ENCODE measurements at regions not wholly inside any gene's neighbourhood (a gene's known extent, or its start where the extent isn't known, plus 50 kb on each side); places are given as distances from the start of the nearest gene placed in this dataset.

DNA sequence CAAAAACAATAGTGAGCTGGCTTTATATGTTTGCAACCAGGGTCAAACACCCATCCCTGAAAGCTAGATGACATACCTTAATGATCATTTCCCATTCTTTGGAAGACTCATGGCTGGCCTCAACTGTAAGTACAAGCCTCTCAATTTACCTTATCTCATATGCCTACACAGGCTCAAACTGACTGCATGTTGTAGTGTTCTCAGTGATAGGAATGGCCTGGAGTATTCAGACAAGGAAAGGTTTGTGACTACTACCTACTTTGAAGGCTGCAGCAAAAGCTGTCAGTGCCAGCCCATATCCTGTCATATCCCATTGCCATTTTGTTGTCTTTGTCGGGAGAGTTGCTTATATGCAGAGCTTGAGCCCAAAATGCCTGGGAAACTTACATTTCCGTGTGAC is 205.2 kb upstream of the MOCS1 start:
- TF ChIP-seq, protein P1, sequence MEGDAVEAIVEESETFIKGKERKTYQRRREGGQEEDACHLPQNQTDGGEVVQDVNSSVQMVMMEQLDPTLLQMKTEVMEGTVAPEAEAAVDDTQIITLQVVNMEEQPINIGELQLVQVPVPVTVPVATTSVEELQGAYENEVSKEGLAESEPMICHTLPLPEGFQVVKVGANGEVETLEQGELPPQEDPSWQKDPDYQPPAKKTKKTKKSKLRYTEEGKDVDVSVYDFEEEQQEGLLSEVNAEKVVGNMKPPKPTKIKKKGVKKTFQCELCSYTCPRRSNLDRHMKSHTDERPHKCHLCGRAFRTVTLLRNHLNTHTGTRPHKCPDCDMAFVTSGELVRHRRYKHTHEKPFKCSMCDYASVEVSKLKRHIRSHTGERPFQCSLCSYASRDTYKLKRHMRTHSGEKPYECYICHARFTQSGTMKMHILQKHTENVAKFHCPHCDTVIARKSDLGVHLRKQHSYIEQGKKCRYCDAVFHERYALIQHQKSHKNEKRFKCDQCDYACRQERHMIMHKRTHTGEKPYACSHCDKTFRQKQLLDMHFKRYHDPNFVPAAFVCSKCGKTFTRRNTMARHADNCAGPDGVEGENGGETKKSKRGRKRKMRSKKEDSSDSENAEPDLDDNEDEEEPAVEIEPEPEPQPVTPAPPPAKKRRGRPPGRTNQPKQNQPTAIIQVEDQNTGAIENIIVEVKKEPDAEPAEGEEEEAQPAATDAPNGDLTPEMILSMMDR (conservative IDR thresholded peaks at IDR 0.05): no peak
- TF ChIP-seq ZFX (IDR thresholded peaks at IDR 0.05): no peak
